ENCODE measurements at regions not wholly inside any gene's neighbourhood (a gene's known extent, or its start where the extent isn't known, plus 50 kb on each side); places are given as distances from the start of the nearest gene placed in this dataset.

GRCh38 chr15:46354443-46354842, 719.6 kb downstream of the SQOR start:
- TF ChIP-seq POLR2A (IDR thresholded peaks at IDR 0.05), result no peak
- no peak for TF ChIP-seq CTCF (IDR thresholded peaks at IDR 0.05)

All from uterus (tissue), 2 donors.